HS-5 (cell line): ENCODE measurements at regions not wholly inside any gene's neighbourhood (a gene's known extent, or its start where the extent isn't known, plus 50 kb on each side); places are given as distances from the start of the nearest gene placed in this dataset.

Experiments used
- DNase-seq: peaks from one replicate; pipeline ENCODE4 v3.0.0-alpha.2; 2012; ENCODE audit warnings: low read depth

DNA sequence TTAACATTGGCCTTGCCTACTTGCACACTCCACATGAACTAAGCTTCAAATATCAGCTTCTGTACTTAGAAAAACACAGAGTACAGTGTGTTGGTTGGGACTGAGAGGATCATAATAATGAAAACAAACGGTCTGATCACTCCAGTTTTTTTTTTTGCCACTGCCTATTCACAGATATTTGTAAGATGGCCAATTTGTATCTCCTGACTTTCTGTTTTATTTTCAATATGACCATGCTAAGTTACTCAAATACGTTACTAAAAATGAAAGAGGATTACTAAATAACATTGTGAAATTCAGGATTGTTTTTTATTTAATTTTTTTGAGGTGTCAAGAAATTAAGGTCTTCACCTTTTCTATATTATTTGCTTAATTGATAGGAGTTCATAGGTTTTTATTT is 595.1 kb downstream of the TUSC7 start:
- DNase-seq: no peak

- no peak for DNase-seq
Measured at GRCh38 chr3:117305681-117306080, 596.1 kb downstream of the TUSC7 start.

GRCh38 chr3:117306299-117306698 is 596.7 kb downstream of the TUSC7 start:
- no peak for DNase-seq

- DNase-seq: no peak
Measured at GRCh38 chr3:117308353-117308752, 598.8 kb downstream of the TUSC7 start.

- DNase-seq: no peak
Measured at GRCh38 chr3:117308756-117309155, 599.2 kb downstream of the TUSC7 start.

DNA sequence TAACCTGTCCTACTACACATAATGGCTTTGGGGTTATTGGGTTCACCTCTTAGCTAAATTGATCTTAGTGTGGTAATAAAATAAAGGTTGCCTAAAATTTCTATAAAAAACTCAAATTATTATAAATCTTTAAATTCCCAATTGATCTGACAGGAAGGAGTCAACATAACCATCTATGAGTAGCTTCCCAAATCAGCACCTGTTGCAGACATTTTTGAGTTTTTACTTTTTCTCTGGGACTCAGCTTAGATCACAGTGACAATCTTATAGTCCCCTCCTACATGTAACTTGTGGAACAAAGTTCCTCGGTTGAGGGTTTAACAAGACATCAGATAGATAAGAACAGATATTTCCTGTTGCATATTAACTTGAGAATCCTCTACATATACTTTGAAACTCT is 601.0 kb downstream of the TUSC7 start:
- no peak for DNase-seq

GRCh38 chr3:117314441-117315150 is 605.0 kb downstream of the TUSC7 start:
- no peak for DNase-seq

GRCh38 chr3:117322866-117323265 is 613.3 kb downstream of the TUSC7 start:
- no peak for DNase-seq

DNA sequence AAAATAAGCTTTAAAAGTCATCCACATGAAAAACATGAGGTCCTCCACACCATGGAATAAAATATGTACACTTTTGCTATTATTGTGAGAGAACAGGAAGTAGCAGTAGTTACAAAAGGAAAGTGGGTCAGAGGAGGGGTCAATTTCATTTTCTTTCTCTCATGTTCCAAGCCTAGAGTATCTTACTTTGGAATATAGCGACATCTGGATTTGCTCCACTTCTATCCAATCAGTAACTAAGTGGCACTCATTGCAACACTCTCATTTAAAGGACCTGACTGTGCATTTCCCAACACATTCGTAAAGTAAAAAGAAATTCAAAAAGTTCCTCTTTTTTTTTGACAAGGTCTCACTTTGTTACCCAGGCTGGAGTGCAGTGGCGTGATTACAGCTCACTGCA is 637.3 kb downstream of the TUSC7 start:
- no peak for DNase-seq

DNA sequence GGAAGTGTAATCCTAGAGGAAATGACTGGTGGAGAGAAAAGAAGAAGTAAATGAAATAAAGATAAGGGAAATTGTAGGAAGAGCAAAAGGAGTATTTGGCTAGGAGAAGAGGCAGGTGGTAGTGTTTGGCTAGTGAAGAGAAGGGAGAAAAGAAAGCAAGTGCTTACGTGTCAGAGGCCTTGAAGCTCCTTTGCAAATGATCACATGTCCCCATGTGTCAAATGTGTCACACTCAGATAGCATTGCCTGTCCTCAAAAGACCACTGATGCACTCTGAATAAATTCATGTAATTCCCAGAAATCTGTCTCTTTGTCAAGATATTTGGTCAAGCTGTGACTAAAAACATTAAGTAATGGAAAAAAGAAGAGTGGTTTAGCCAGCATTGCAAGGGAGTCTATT is 639.3 kb downstream of the TUSC7 start:
- no peak for DNase-seq

DNA sequence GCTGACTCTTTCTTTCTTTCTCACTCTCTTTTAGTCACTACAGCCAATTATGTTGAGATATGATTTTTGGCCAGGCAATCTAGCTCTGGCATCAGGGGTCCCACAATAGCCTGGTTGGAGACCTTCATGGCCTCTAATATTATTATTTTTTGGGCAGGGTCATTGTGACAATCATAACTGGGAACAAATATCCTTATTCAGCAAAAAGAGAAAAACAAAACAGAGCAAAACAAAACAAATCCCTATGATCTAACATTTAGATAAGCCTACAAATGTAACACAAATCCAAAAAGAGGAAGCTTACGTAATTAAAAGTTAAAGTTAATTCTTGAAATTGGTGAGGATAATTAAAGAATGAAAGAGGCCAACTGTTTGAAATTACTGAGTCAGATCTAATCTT is 640.0 kb downstream of the TUSC7 start:
- DNase-seq: no peak

DNA sequence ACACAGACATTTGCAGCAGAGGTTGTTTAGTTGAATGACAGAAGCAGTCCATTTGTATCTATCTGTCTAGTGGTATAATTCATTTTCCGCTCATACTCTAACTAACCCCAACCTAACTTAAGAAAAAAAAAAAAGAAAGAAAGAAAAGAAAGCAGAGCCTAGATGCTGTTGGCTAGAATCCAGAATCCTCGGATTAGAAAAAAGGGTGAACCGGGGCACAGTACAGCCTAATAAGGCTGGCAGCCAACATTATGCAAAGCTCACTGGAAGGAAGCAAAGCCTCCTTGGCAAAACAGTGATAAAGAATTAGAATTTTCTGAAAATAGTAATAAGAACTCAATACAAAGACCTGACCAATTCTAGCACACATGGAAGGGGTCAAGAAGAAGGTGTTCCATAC is 640.8 kb downstream of the TUSC7 start:
- no peak for DNase-seq

DNA sequence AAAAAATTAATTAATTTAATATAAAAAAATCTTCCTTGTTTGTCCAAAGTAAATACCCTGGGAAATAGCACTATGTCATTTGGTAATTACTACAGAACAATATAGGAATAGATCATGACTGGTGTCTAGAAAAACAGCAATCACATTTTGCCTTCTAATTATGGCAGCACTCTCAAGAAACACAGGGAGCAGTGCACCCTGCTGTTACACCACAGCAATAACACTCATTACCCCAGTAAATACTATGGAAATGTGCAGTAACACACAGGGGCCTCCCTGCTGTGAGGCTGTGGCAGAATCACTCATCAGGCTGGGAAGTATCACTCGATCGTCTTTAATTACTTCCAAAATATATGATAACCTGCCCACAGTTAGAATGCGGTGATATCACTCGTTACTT is 646.0 kb downstream of the TUSC7 start:
- DNase-seq: no peak

- DNase-seq: no peak
Measured at GRCh38 chr3:117356091-117356705, 646.6 kb downstream of the TUSC7 start.

DNA sequence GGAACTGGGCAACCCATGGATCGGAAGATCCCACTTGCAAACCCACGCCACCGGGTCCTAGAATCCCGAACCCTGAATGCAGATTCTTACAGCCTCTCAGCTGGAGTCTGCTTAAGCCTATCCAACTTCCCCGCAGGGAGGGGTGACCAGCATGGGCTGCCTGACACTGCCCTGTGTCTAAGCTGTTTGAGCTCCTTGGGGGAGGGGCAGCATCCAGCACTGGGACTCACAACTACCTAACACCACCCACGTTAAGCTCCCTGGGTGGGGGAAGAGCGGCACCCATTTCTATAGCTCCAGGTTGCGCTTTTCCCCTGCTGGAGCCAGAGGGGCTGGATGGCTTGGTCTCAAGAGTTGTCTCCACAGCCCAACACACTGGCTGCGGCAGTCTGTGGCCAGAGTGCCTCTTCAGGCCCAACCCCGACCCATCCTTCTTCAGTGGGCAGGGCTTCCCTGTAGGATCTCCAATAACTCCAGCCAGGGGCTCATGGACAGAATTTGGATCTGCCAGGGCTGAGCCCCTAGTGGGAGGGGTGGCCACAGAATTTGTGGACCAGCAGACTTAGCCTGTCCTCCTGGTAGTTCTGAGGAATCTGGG is 649.2 kb downstream of the TUSC7 start:
- no peak for DNase-seq

DNA sequence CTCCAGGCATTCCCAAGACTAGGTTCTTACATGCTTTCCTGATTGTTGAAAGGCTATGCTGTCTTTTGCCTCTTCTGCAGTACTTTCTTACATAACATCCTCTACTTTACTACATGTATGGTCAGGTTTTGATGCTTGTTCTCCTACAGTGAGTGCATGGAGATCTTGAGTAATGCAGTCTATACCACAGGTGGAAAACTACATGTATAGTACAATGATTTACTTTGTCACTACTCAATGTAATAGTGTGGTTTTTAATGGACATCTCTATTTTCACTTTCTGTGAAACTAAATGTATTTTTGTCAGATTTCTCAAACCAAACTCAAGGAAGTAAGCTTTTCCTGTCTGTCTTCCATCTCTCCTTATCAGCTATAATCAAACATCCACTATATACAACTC is 657.0 kb downstream of the TUSC7 start:
- DNase-seq: no peak

GRCh38 chr3:117367861-117368260 is 658.3 kb downstream of the TUSC7 start:
- peak; percentile 2 for DNase-seq

- no peak for DNase-seq
Measured at GRCh38 chr3:117380631-117381030, 671.1 kb downstream of the TUSC7 start.

- no peak for DNase-seq
Measured at GRCh38 chr3:117393119-117393518, 683.5 kb downstream of the TUSC7 start.

GRCh38 chr3:117398141-117398899 is 688.7 kb downstream of the TUSC7 start:
- DNase-seq: no peak

GRCh38 chr3:117399311-117400078 is 689.9 kb downstream of the TUSC7 start:
- DNase-seq: no peak

DNA sequence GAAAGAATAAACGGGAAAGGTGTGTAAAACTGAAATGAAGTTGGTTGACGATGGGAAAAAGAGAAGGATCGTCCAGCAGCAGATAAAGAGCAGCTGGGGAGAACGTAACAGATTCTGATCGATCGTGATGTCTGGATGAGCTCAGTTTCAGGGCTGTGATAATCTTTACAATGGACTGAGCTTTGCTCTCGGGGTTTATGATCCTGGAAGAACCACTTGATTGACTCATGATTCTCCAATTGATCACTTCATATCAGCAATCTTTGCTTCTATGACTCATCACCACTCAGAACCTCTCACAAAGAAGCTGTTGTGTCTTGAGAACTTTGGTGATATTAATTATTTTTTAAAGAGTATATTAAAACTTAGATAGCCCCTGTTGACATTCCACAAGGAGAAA is 690.7 kb downstream of the TUSC7 start:
- no peak for DNase-seq
